ENCODE measurements at regions not wholly inside any gene's neighbourhood (a gene's known extent, or its start where the extent isn't known, plus 50 kb on each side); places are given as distances from the start of the nearest gene placed in this dataset.

GRCh38 chr9:129336601-129337331, 158.7 kb upstream of the IER5L start:
- DNase-seq: no peak

- DNase-seq: no peak
Measured at GRCh38 chr9:129336130-129336528, 158.1 kb upstream of the IER5L start.

GRCh38 chr9:129335464-129336129, 157.5 kb upstream of the IER5L start:
- DNase-seq: no peak

- no peak for DNase-seq
Measured at GRCh38 chr9:129334105-129334935, 156.3 kb upstream of the IER5L start.

GRCh38 chr9:129333617-129334104, 155.6 kb upstream of the IER5L start:
- DNase-seq: no peak

- DNase-seq: no peak
Measured at GRCh38 chr9:129332581-129332980, 154.5 kb upstream of the IER5L start.

GRCh38 chr9:129331772-129332500, 153.9 kb upstream of the IER5L start:
- DNase-seq: no peak

GRCh38 chr9:129331493-129331765, 153.4 kb upstream of the IER5L start:
- DNase-seq: no peak

GRCh38 chr9:129330711-129331492, 152.8 kb upstream of the IER5L start:
- DNase-seq: no peak

- no peak for DNase-seq
Measured at GRCh38 chr9:129328355-129329042, 150.4 kb upstream of the IER5L start.

GRCh38 chr9:129327552-129328328, 149.7 kb upstream of the IER5L start:
- DNase-seq: no peak

GRCh38 chr9:129326061-129327005, 148.3 kb upstream of the IER5L start:
- no peak for DNase-seq

- DNase-seq: no peak
Measured at GRCh38 chr9:129324808-129325502, 146.9 kb upstream of the IER5L start.

GRCh38 chr9:129323999-129324553, 146.0 kb upstream of the IER5L start:
- no peak for DNase-seq

- no peak for DNase-seq
Measured at GRCh38 chr9:129323376-129323998, 145.4 kb upstream of the IER5L start.

- DNase-seq: no peak
Measured at GRCh38 chr9:129322641-129323375, 144.7 kb upstream of the IER5L start.

- DNase-seq: no peak
Measured at GRCh38 chr9:129322022-129322621, 144.1 kb upstream of the IER5L start.

Data from activated gamma-delta T cell treated with Interleukin-2 at 50 U/mL for 16 hours (primary cell).